ENCODE measurements at regions not wholly inside any gene's neighbourhood (a gene's known extent, or its start where the extent isn't known, plus 50 kb on each side); places are given as distances from the start of the nearest gene placed in this dataset.
"Not testable (repeated sequence)": the region's sequence is repeated elsewhere in the genome, so short reads cannot be mapped to it uniquely, and the experiment has no call there.

DNA sequence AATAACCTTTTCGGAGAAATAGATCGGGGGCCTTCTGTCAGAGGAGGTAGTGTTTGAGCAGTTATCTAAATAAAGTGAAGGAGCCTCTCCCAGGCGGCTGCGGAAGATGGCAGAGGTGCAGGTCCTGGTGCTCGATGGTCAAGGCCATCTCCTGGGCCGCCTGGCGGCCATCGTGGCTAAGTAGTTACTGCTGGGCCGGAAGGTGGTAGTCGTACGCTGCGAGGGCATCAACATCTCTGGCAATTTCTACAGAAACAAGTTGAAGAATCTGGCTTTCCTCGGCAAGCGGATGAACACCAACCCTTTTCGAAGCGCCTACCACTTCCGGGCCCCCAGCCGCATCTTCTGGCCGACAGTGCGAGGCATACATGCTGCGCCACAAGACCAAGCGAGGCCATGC lies 186.1 kb downstream of the KTN1 start:
- no peak for DNase-seq (ENCODE audit: low read depth in 2 of 2, low spot score in 1 of 2)

GRCh38 chr14:55767286-55767685 lies 187.3 kb downstream of the KTN1 start:
- DNase-seq (ENCODE audit: low read depth in 2 of 2, low spot score in 1 of 2): no peak

DNA sequence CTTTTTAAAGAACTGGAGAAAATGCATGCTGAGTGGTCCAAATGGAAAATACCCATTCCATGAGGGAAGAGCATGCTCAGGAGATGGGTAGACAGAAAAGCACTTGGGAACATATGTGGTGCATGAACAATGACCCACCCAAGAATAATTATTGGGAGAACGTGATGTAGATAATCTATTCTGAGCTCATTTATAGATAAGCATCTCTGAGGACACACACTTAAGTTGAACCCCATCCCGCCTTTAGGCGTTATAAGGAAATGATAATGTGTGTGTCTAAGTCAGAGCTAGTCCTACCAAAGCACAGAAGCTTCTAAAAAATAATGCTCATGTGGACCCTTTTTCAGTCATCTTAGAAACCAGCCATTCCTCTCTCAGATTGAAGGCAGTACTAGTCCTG lies 189.9 kb downstream of the KTN1 start:
- no peak for DNase-seq (ENCODE audit: low read depth in 2 of 2, low spot score in 1 of 2)

DNA sequence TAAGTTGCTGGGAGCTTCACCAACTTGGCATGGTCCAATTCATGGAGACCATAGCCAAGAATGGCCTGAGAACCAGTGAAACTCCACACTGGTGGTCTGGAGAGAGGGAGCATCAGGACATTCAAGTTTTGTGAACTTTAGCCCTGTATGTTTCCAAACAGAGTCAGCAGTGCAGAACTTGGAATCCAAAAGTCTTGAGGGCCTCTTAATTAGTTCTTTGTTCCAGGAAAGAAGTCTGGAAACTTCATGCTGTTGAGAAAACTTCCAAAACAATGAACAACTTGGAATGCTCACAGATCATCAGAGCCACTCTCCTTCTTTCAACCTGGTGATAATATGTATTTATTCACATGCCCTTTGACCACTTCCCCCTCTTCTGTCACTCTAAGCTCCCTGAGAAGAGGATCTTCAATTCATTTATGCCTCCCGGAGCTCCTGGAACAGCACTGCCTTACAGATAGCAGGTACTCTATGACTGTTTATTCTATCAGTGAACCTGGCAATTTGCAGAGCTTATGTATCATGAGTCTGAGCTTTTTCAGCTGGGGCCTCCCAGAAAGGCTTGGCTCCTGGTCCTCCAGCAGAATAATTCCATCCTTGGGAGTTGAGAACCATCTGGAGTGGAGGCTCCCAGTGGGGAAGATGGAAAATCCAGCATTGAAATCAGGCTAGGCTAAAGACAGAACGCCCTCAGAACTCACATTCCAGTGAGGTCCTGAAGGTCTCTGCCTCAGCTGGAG lies 191.4 kb downstream of the KTN1 start:
- no peak for DNase-seq (ENCODE audit: low read depth in 2 of 2, low spot score in 1 of 2)

DNA sequence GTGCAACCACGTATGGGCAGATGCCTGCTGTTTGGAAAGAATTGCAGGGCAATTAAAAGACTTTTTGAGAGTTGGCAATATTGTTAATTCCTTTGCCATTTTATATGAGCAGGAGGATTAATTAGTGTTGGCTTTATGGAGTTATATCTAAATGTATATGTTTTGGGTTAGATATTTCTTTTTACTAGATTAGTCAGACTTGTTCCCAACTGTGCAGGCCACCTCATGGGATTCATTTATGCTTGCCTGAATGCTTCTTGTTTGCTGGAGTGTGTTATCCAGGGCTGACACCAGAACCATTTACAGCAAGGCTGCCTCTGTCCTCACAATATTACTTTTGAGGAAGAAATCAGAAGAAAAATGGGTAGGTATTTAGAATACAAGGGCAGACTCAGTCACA lies 192.5 kb downstream of the KTN1 start:
- DNase-seq (ENCODE audit: low read depth in 2 of 2, low spot score in 1 of 2): no peak

DNA sequence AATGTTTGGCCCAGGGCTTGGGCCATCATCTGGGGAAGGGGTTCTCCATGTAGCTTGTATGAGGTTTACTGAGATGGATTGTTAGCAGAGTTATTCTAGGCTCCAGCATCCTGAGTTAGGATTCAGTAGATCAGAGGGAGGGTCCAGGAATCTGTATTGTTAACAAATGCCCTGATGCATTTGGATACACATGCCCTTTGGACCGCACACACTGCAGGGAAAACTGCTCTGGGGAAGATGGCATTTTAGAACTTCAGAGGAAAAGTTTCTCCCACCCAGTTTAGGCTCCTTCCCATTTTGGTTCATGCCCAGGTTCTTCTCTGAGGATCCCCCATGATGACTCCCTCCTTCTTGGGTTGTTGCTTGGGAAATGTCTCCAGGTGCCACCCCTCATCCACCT lies 193.3 kb downstream of the KTN1 start:
- no peak for DNase-seq (ENCODE audit: low read depth in 2 of 2, low spot score in 1 of 2)

- no peak for DNase-seq (ENCODE audit: low read depth in 2 of 2, low spot score in 1 of 2)
These were observed 194.1 kb downstream of the KTN1 start for GRCh38 chr14:55773984-55774545.

DNA sequence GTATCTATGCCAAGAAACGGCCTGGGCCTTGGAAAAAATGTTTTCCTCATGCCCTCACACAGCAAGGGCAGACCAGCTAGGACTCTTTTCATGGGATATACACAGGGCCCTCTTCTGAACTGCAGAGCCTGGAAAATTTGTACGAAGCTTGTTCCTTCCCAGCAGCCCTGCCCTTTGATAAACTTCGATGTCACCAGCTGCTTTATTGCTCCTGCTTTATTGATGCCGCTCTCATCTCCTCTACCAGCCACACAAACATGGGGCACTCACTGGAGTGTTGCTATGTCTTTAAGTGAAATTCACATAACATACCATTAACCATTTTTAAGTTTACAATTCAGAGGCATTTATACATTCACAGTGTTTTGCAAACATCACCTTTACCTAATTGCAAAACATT lies 197.9 kb downstream of the KTN1 start:
- no peak for DNase-seq (ENCODE audit: low read depth in 2 of 2, low spot score in 1 of 2)

DNA sequence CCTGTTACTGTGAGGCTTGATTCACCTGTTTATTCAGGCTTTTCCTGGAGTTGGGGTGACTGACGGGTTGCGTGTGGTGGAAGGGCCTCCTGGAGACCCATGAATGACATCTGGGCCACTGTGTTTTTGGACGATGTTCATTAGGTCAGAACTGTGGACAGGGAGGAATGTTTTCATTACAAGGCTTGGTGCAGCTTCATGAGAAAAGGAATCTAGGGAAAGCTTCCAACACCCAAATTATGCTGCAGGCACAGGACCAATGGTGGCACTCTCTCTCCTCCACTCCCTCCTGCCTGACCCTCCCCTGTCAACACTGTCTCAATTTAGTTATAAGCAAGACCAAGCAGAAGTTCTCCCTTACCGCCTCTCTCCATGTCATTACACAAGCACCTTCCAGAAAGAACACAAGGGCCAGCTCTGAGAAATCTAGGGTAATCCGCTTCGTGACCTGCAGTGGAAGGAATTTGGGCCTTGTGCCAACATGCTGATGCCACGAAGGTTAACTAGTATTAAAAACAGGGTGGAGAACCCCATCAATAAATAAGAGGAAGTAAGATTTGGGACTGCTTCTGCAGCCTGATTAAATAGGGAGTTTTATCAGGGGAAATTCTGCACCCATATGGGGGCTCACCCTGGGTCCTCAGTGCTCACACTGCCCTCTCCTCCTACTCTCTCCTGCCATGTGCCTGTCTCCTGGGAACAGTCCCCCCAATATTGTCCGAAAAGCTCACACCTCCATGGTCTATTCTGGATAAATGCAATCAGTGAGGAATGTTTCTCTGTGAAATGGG lies 200.3 kb downstream of the KTN1 start:
- no peak for DNase-seq (ENCODE audit: low read depth in 2 of 2, low spot score in 1 of 2)

- DNase-seq (ENCODE audit: low read depth in 2 of 2, low spot score in 1 of 2): no peak
These were observed 201.0 kb downstream of the KTN1 start for GRCh38 chr14:55781046-55781445.

- no peak for DNase-seq (ENCODE audit: low read depth in 2 of 2, low spot score in 1 of 2)
These were observed 202.2 kb downstream of the KTN1 start for GRCh38 chr14:55782166-55782565.

DNA sequence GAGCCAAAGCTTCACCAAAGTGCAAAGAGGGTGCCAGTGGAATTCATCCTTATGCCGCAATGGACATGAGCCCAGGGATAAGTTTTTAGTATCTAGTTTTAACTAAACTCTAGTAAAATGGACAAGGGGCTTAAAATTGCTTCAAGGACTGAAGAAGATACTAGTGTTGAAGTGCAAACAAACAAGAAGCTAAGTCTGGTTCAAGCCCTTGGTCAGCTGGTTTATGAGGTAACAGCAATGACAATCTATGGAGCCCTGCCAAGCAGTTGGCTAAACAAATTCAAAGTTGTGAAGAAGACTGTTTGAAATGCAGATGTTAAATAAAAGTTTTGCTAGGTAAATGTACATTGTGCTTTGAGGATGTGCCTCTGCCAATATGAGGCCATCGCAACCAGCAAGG lies 209.4 kb downstream of the KTN1 start:
- DNase-seq (ENCODE audit: low read depth in 2 of 2, low spot score in 1 of 2): no peak

- no peak for DNase-seq (ENCODE audit: low read depth in 2 of 2, low spot score in 1 of 2)
These were observed 214.9 kb downstream of the KTN1 start for GRCh38 chr14:55794655-55795595.

- DNase-seq (ENCODE audit: low read depth in 2 of 2, low spot score in 1 of 2): not testable (repeated sequence)
These were observed 216.5 kb downstream of the KTN1 start for GRCh38 chr14:55796513-55796912.

GRCh38 chr14:55798406-55798805 lies 218.4 kb downstream of the KTN1 start:
- no peak for DNase-seq (ENCODE audit: low read depth in 2 of 2, low spot score in 1 of 2)

DNA sequence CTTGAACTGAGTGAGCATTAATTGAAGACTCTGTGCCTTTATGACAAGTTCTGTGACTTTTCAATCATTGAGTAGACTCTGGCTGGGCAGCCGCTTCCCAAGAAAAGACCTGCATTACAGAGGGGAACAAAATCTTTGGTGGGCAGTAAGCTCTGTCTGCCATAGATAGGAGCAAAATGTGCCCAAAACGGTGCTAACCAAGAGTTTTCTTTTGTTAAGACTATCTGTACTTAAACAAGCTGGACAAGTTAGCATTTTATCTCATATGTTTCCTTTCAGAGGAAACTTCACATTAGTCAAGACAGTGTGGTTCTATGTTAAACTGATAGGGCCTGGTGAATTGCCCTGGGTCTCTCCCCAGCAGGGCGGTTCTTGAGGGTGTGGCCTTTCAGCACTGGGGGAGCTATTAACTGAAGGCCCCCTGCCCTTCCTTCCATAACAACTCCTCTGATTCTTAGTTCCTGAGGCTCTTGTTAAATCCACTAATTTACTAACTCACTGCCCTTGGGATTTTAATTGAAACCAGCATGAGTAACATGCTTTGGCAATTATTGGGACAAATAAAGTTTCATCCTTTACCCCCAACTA lies 219.6 kb downstream of the KTN1 start:
- DNase-seq (ENCODE audit: low read depth in 2 of 2, low spot score in 1 of 2): no peak

DNA sequence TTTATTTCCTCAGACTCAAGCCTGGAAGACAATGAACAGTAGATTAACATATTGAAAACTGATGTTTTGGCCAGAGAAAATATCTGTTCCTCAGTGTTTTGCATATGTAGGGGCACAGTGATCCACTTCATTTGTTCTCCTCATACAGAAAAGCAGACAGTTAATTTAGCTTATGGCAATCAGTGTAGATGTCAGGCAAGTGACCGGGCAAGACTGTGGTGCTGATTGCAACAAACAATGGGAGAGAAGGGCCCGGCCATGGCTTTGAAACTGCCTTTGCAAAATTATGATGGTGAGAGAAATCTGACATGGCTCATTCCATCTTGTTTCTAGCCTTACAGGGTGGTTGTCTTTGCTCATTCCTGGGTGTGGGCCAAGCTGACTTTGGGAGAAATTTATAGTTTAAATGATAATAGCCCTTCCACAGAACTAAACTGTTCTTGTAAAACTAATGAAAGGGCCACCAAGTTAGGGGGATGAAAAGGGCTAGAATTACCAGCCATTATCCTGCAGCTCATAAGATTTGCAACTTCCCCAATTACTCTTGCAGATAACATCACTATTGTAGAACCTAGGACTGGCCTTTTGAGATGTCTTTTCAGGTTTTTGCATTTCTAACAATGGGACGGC lies 220.3 kb downstream of the KTN1 start:
- DNase-seq (ENCODE audit: low read depth in 2 of 2, low spot score in 1 of 2): no peak

DNA sequence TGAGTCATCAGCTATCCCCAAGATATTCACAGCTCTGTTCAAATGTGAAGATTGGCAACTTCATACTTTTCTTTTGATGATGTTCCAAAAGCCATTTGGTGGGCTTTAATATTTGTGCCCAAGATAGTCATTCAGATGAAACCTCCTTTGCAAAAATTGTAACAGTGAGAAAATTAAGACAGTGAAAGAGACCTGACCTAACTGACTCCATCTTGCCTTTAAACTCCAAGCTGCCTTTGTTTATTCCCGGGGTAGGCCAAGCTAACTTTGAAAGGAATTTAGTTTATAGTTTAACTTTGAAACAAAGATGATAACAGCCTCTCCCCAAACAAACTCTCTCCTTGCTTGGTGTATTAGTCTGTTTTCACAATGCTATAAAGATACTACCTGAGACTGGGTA lies 221.1 kb downstream of the KTN1 start:
- DNase-seq (ENCODE audit: low read depth in 2 of 2, low spot score in 1 of 2): no peak

DNA sequence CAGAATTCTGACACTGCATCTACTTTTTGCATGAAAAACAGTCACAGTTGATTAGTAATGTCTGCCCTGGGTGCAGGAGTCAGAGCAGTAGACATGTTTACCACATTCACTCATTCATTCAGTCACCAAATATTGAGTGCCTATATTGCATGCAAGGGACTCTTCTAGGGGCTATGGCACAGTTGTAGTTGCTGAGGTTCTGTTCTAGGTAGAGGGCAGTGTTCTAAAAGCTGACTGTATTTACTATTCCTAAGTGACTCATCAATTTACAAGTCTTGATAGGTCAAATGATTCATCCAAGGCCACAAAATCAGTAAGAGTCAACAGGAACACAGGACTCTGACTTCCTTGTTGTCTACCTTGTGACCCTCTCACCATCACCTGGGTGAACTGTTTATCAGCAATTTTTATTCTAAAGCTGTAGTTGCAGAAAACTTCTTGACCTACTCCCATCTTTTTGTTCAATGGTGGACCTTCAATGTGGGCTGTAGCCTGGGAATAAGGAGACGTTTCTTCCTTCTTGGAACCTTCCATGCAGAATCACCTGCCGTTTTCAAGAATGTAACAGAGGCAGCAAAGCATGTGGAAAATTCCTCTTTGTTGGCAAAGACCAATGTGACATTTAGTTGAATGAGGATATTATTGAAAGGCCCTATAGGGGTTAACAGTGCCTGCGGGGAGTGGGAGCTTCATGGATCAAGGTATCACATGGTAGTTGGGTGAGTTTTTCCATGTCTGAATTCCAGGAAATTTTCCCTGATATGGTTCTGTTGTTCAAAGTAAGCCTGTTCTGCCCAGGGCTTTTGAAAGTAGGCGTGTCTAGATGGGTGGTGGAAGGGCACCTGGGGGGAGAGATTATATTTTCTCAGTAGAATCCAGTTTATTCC lies 223.2 kb downstream of the KTN1 start:
- DNase-seq (ENCODE audit: low read depth in 2 of 2, low spot score in 1 of 2): no peak

Measured in stimulated activated CD8-positive, alpha-beta memory T cell treated with anti-CD3 and anti-CD28 coated beads, Interleukin-4, amount 100 ng/mL, for 1 hour (primary cell).